A549 (cell line): ENCODE measurements at regions not wholly inside any gene's neighbourhood (a gene's known extent, or its start where the extent isn't known, plus 50 kb on each side); places are given as distances from the start of the nearest gene placed in this dataset.
"Not testable (repeated sequence)": the region's sequence is repeated elsewhere in the genome, so short reads cannot be mapped to it uniquely, and the experiment has no call there.

ENCODE experiments used
- ATAC-seq, 2 experiments: fragments of 200-7000 bp in 1 of 2; fragments of >200 bp in 1 of 2; cut with Nextera tagmentation in 1 of 2; cut with Tn5 transposase in 1 of 2; 3 replicates each; pipeline versions ENCODE4 v1.8.0 to v1.9.1; 2018 to 2020; ENCODE audit warnings: mild to moderate bottlenecking in 1 of 2, moderate library complexity in 1 of 2
- CTCF ChIA-PET: fragments of 300-600 bp; sonication (Branson Sonifier 250); formaldehyde crosslinking; extraction: SDS; loops from one replicate; lab custom pipeline; 2021; ENCODE audit warnings: antibody characterized with exemption, inconsistent platforms; lab: Yijun Ruan, JAX
- POLR2A ChIA-PET: fragments of 350-600 bp; formaldehyde crosslinking; extraction: SDS; loops from one replicate; lab custom pipeline; 2021; ENCODE audit warnings: antibody characterized with exemption, inconsistent platforms; lab: Yijun Ruan, JAX
- DNase-seq, 2 experiments: peaks; one replicate each; pipeline versions ENCODE4 v3.0.0 to v3.0.0-alpha.2; 2011 to 2016; ENCODE audit warnings: low read depth in 1 of 2, low spot score in 1 of 2
- FAIRE-seq: peaks from 2 replicates; lab custom pipeline; 2011; peaks lifted over from hg19 to GRCh38; lab: Jason Lieb, UNC
- H3K27ac ChIP-seq, 2 experiments: fragments of >200 bp; sonication (Bioruptor Twin); formaldehyde crosslinking; 3 replicates each; pipeline ENCODE4 v1.5.1; 2016 to 2017
- H3K4me1 ChIP-seq: fragments of >200 bp; sonication (Bioruptor Twin); formaldehyde crosslinking; 3 replicates; pipeline ENCODE4 v1.6.1; 2016
- H3K4me2 ChIP-seq: fragments of >200 bp; sonication (Bioruptor Twin); formaldehyde crosslinking; 3 replicates; pipeline ENCODE4 v1.6.1; 2016
- H3K4me3 ChIP-seq: fragments of >200 bp; sonication (Bioruptor Twin); formaldehyde crosslinking; 3 replicates; pipeline ENCODE4 v1.5.1; 2016
- H3K9me3 ChIP-seq: fragments of >200 bp; sonication (Bioruptor Twin); formaldehyde crosslinking; 3 replicates; pipeline ENCODE4 v1.6.1; 2016
- CBX2 ChIP-seq: fragments of 200-600 bp; sonication (generic); IDR thresholded peaks from 2 replicates; pipeline ENCODE4 v1.6.1; 2016; ENCODE audit warnings: low read depth, mild to moderate bottlenecking, borderline replicate concordance
- CBX8 ChIP-seq: fragments of 200-600 bp; sonication (generic); IDR thresholded peaks from 2 replicates; pipeline ENCODE4 v1.6.1; 2016
- CHD4 ChIP-seq: fragments of 200-600 bp; sonication (generic); IDR thresholded peaks from 2 replicates; pipeline ENCODE4 v1.6.1; 2016; ENCODE audit warnings: antibody characterized with exemption, mild to moderate bottlenecking, borderline replicate concordance
- E2F6 ChIP-seq: IDR thresholded peaks from 2 replicates; pipeline ENCODE4 v1.6.1; 2012; ENCODE audit warnings: low read depth, borderline replicate concordance
- EP300 ChIP-seq, 2 experiments: fragments of >200 bp; sonication (Bioruptor Twin); formaldehyde crosslinking; IDR thresholded peaks; 2 replicates in 1 of 2; 3 replicates in 1 of 2; pipeline ENCODE4 v1.6.1; 2016 to 2017
- FOSB ChIP-seq: fragments of 250-450 bp; sonication (Bioruptor Pico); IDR thresholded peaks from 2 replicates; pipeline ENCODE4 v1.5.0; 2020; ENCODE audit warnings: mild to moderate bottlenecking, moderate library complexity
- FOSL2 ChIP-seq, 2 experiments: fragments of 450-650 bp in 1 of 2; fragments of >200 bp in 1 of 2; sonication (Bioruptor Twin) in 1 of 2; formaldehyde crosslinking; IDR thresholded peaks; 2 replicates each; pipeline versions ENCODE4 v1.5.0 to v1.6.1; 2016 to 2020; ENCODE audit warnings: mild to moderate bottlenecking in 1 of 2, moderate library complexity in 1 of 2
- GATA3 ChIP-seq: IDR thresholded peaks from 2 replicates; pipeline ENCODE4 v1.6.1; 2012; ENCODE audit warnings: borderline replicate concordance
- HDAC2 ChIP-seq: fragments of 200-600 bp; sonication (generic); IDR thresholded peaks from 2 replicates; pipeline ENCODE4 v1.6.1; 2016
- HEYL ChIP-seq: fragments of 250-450 bp; sonication (Bioruptor Pico); IDR thresholded peaks from 2 replicates; pipeline ENCODE4 v1.8.0; 2021; ENCODE audit warnings: mild to moderate bottlenecking, moderate library complexity
- HOXA7 ChIP-seq: fragments of 250-450 bp; sonication (Bioruptor Pico); IDR thresholded peaks from 2 replicates; pipeline ENCODE4 v1.5.0; 2020; ENCODE audit warnings: mild to moderate bottlenecking, moderate library complexity
- JUN ChIP-seq, 2 experiments: fragments of >200 bp; sonication (Bioruptor Twin); formaldehyde crosslinking; IDR thresholded peaks; 2 replicates in 1 of 2; 3 replicates in 1 of 2; pipeline ENCODE4 v1.6.1; 2016 to 2017
- KDM5A ChIP-seq: fragments of 200-600 bp; sonication (generic); IDR thresholded peaks from 2 replicates; pipeline ENCODE4 v1.6.1; 2016; ENCODE audit warnings: antibody characterized with exemption, mild to moderate bottlenecking
- MAFK ChIP-seq: fragments of 450-650 bp; IDR thresholded peaks from 2 replicates; pipeline ENCODE4 v1.6.1; 2014; ENCODE audit not compliant: partially characterized antibody
- NFE2L2 ChIP-seq: fragments of 150-350 bp; conservative IDR thresholded peaks from 2 replicates; pipeline ENCODE4 v1.6.1; 2014; ENCODE audit warnings: low read length
- PBX3 ChIP-seq: IDR thresholded peaks from 2 replicates; pipeline ENCODE4 v1.6.1; 2012
- PHF8 ChIP-seq: fragments of 200-600 bp; sonication (generic); IDR thresholded peaks from 2 replicates; pipeline ENCODE4 v1.6.1; 2016; ENCODE audit warnings: low read depth, mild to moderate bottlenecking, antibody characterized with exemption, moderate library complexity, borderline replicate concordance
- POLR2AphosphoS2 ChIP-seq: conservative IDR thresholded peaks from 2 replicates; pipeline ENCODE4 v1.6.1; 2012; ENCODE audit warnings: low read length, improper control_type of control experiment, inconsistent platforms
- RAD21 ChIP-seq, 2 experiments: fragments of >200 bp in 1 of 2; sonication (Bioruptor Twin) in 1 of 2; formaldehyde crosslinking in 1 of 2; IDR thresholded peaks in 1 of 2; conservative IDR thresholded peaks in 1 of 2; 2 replicates in 1 of 2; 3 replicates in 1 of 2; pipeline ENCODE4 v1.6.1; 2012 to 2018; ENCODE audit warnings: inconsistent platforms in 1 of 2
- RARB ChIP-seq: fragments of 250-450 bp; sonication (Bioruptor Pico); IDR thresholded peaks from 2 replicates; pipeline ENCODE4 v1.8.0; 2021; ENCODE audit warnings: mild to moderate bottlenecking, moderate library complexity
- RNF2 ChIP-seq: fragments of 200-600 bp; sonication (generic); IDR thresholded peaks from 2 replicates; pipeline ENCODE4 v1.6.1; 2016; ENCODE audit warnings: low read depth, mild to moderate bottlenecking, antibody characterized with exemption, moderate library complexity, borderline replicate concordance
- SREBF2 ChIP-seq: fragments of 450-650 bp; IDR thresholded peaks from 2 replicates; pipeline ENCODE4 v1.6.1; 2014; ENCODE audit warnings: mild to moderate bottlenecking, moderate library complexity
- TFCP2L1 ChIP-seq: fragments of 250-450 bp; sonication (Bioruptor Pico); IDR thresholded peaks from 2 replicates; pipeline ENCODE4 v1.5.0; 2021; ENCODE audit warnings: mild to moderate bottlenecking
- WGBS: methylation state at CpG from one replicate; pipeline ENCODE4 v1.1.6; 2017; ENCODE audit errors: missing lambda C conversion rate; 5-methylcytosine and 5-hydroxymethylcytosine counted together

GRCh38 chrX:71822314-71822713 is 59.2 kb downstream of the CXorf49B start:
- not testable (repeated sequence) for H3K4me1 ChIP-seq

GRCh38 chrX:71823391-71824057 is 60.4 kb downstream of the CXorf49B start:
- DNase-seq = no peak
- Histone ChIP-seq H3K4me3 (no peak overlapping the region), H3K9me3 (no peaks in the 10 kb centered on the region), H3K4me2 (no peak overlapping the region), H3K27ac (no peak overlapping the region), H3K4me1 (no peaks in the 10 kb centered on the region)
- CTCF ChIA-PET = no interaction called here
- ATAC-seq = no peak
- TF ChIP-seq HOXA7 (CRISPR knock-in tag) = no peak
- no peak for TF ChIP-seq TFCP2L1
- no peak for TF ChIP-seq PHF8
- no peak for TF ChIP-seq FOSL2 (IDR thresholded peaks at IDR 0.05)
- TF ChIP-seq FOSL2 (CRISPR knock-in tag; IDR thresholded peaks at IDR 0.05) = no peak
- TF ChIP-seq SREBF2 = no peak
- no peak for TF ChIP-seq GATA3
- no peak for TF ChIP-seq KDM5A
- no peak for TF ChIP-seq NFE2L2
- POLR2A ChIA-PET = no interaction called here
- no peak for FAIRE-seq
- WGBS = 38% methylated on average over 10 of the region's 12 CpGs

More at GRCh38 chrX:71822314-71822713, 59.2 kb downstream of the CXorf49B start:
- POLR2A ChIA-PET, DNase-seq, H3K9me3 ChIP-seq, H3K4me3 ChIP-seq, FAIRE-seq, H3K4me2 ChIP-seq, CTCF ChIA-PET, ATAC-seq, H3K27ac ChIP-seq: not testable (repeated sequence)
- WGBS = 14% methylated on average over 4 of the region's 4 CpGs

- Histone ChIP-seq H3K4me2 (no peak overlapping the region), H3K4me3 (no peak overlapping the region), H3K4me1 (no peaks in the 10 kb centered on the region), H3K9me3 (no peaks in the 10 kb centered on the region), H3K27ac (no peak overlapping the region)
- no peak for TF ChIP-seq NFE2L2
- TF ChIP-seq RNF2 = no peak
- no peak for TF ChIP-seq CBX8
- no peak for TF ChIP-seq RAD21 (conservative IDR thresholded peaks at IDR 0.05 in 1 of 2, IDR thresholded peaks at IDR 0.05 in 1 of 2)
- no peak for TF ChIP-seq HDAC2
- TF ChIP-seq EP300 (IDR thresholded peaks at IDR 0.05) = no peak
- TF ChIP-seq E2F6 = no peak
- TF ChIP-seq CHD4 = no peak
- no peak for TF ChIP-seq FOSB
- TF ChIP-seq RARB = no peak
- TF ChIP-seq HEYL (CRISPR knock-in tag) = no peak
- no peak for TF ChIP-seq PBX3
- no peak for TF ChIP-seq MAFK
- no peak for TF ChIP-seq CBX2
- no peak for TF ChIP-seq POLR2AphosphoS2
- TF ChIP-seq JUN (IDR thresholded peaks at IDR 0.05) = no peak
- ATAC-seq (no peak), FAIRE-seq (no peak), DNase-seq (no peak)
- WGBS = 87% methylated on average over 3 of the region's 6 CpGs
- POLR2A ChIA-PET = no interaction called here
- CTCF ChIA-PET = no interaction called here
Measured at GRCh38 chrX:71828086-71828485, 64.9 kb downstream of the CXorf49B start.

GRCh38 chrX:71838092-71838491 is 72.6 kb upstream of the NHSL2 start:
- POLR2A ChIA-PET, H3K4me2 ChIP-seq, H3K9me3 ChIP-seq, FAIRE-seq, CTCF ChIA-PET, H3K27ac ChIP-seq, ATAC-seq, H3K4me1 ChIP-seq, DNase-seq, H3K4me3 ChIP-seq: not testable (repeated sequence)
- whole genome bisulfite sequencing = 48% methylated on average over 4 of the region's 4 CpGs
